ENCODE measurements at regions not wholly inside any gene's neighbourhood (a gene's known extent, or its start where the extent isn't known, plus 50 kb on each side); places are given as distances from the start of the nearest gene placed in this dataset.

GRCh38 chr13:76226941-76227340 lies 590.8 kb downstream of the LMO7 start:
- DNase-seq (ENCODE audit: low spot score in 2 of 2): no peak
- H3K27me3 ChIP-seq: no peaks in the 10 kb centered on the region
- H3K27ac ChIP-seq: no peak overlapping the region
- H3K4me1 ChIP-seq: no peaks in the 10 kb centered on the region
- H3K36me3 ChIP-seq: no peaks in the 10 kb centered on the region
- no peak overlapping the region for H3K4me3 ChIP-seq
- TF ChIP-seq CTCF (IDR thresholded peaks at IDR 0.05): no peak
- intact Hi-C loops (cut with DNase I): no loop called here
- no peaks in the 10 kb centered on the region for H3K9me3 ChIP-seq

DNA sequence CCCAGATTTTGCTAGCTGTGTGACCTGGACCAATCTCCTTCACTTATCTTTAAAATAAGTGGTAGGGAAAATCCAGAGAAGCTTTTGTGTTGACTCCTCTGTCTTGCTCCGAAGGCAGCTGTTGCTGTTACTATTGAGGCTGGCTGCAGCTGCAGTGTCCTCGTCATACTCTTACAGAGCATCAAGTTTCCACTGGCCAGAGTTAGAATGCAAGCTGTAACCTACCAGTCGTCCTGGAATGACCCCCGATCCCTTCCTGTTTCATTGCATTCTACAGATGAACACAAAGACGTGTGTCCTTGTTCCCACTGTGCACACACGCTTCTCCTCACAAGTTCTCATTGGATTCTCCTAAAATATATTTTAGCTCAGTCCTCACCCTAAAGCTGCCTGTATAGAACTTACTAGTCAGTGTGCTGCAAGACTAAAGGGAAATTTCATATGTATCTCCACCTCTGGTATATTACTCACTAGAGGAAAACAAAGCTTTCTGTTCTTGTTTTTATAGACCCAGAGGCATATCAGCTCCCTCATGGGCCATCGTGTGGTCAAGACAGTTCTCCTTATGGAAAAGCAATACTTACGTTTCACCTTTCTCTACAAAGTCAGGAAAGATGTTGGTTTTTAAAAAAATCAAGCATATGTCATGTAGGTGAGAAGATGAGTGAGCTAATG lies 589.8 kb downstream of the LMO7 start:
- H3K27me3 ChIP-seq: no peaks in the 10 kb centered on the region
- H3K27ac ChIP-seq: no peak overlapping the region
- no peak overlapping the region for H3K4me3 ChIP-seq
- H3K9me3 ChIP-seq: no peaks in the 10 kb centered on the region
- intact Hi-C loops (cut with DNase I): no loop called here
- no peaks in the 10 kb centered on the region for H3K36me3 ChIP-seq
- no peak for TF ChIP-seq CTCF (IDR thresholded peaks at IDR 0.05)
- no peak for DNase-seq (ENCODE audit: low spot score in 2 of 2)
- H3K4me1 ChIP-seq: no peaks in the 10 kb centered on the region

- Histone ChIP-seq H3K4me1 (no peaks in the 10 kb centered on the region), H3K27me3 (no peaks in the 10 kb centered on the region), H3K9me3 (no peaks in the 10 kb centered on the region), H3K27ac (no peak overlapping the region), H3K36me3 (no peaks in the 10 kb centered on the region), H3K4me3 (no peak overlapping the region)
- DNase-seq (ENCODE audit: low spot score in 2 of 2): no peak
- intact Hi-C loops (cut with DNase I): no loop called here
- TF ChIP-seq CTCF (IDR thresholded peaks at IDR 0.05): no peak
Observed at GRCh38 chr13:76223999-76224398, 587.9 kb downstream of the LMO7 start.

GRCh38 chr13:76223565-76223964 lies 587.4 kb downstream of the LMO7 start:
- no peak for TF ChIP-seq CTCF (IDR thresholded peaks at IDR 0.05)
- H3K4me3 ChIP-seq: no peak overlapping the region
- no peaks in the 10 kb centered on the region for H3K9me3 ChIP-seq
- H3K36me3 ChIP-seq: no peaks in the 10 kb centered on the region
- intact Hi-C loops (cut with DNase I): no loop called here
- H3K27ac ChIP-seq: no peak overlapping the region
- no peaks in the 10 kb centered on the region for H3K4me1 ChIP-seq
- no peak for DNase-seq (ENCODE audit: low spot score in 2 of 2)
- no peaks in the 10 kb centered on the region for H3K27me3 ChIP-seq

DNA sequence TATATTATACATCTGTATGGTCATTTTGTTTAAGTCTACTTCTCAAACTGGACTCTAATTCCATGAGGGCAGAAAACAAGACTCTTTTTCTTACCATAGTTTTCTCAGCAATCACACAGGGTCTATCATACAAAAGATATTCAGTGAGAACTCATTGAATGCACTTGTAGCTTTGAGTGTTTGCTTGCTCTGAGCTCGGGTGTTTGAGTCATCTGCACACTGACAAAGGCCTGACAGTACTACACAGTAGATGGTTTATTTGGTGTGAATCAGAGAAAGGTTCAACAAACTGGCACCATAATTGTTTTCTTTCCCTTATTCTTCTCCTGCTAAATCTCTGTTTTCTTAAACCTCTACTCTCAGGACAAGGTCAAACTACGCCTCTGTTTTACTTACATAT lies 586.4 kb downstream of the LMO7 start:
- no peaks in the 10 kb centered on the region for H3K36me3 ChIP-seq
- intact Hi-C loops (cut with DNase I): no loop called here
- no peak for DNase-seq (ENCODE audit: low spot score in 2 of 2)
- TF ChIP-seq CTCF (IDR thresholded peaks at IDR 0.05): no peak
- H3K9me3 ChIP-seq: no peaks in the 10 kb centered on the region
- no peaks in the 10 kb centered on the region for H3K4me1 ChIP-seq
- H3K27ac ChIP-seq: no peak overlapping the region
- H3K27me3 ChIP-seq: no peaks in the 10 kb centered on the region
- no peak overlapping the region for H3K4me3 ChIP-seq

- Histone ChIP-seq H3K4me3 (no peak overlapping the region), H3K36me3 (no peaks in the 10 kb centered on the region), H3K27ac (no peak overlapping the region), H3K4me1 (no peaks in the 10 kb centered on the region), H3K27me3 (no peaks in the 10 kb centered on the region), H3K9me3 (no peaks in the 10 kb centered on the region)
- intact Hi-C loops (cut with DNase I): no loop called here
- no peak for TF ChIP-seq CTCF (IDR thresholded peaks at IDR 0.05)
- DNase-seq (ENCODE audit: low spot score in 2 of 2): no peak
Observed at GRCh38 chr13:76216729-76217128, 580.6 kb downstream of the LMO7 start.

Measured in ascending aorta (tissue), 2 donors.